ENCODE measurements at regions not wholly inside any gene's neighbourhood (a gene's known extent, or its start where the extent isn't known, plus 50 kb on each side); places are given as distances from the start of the nearest gene placed in this dataset.
A peak's percentile ranks its signal among the peaks of the same experiment; 100 is the strongest.

- TF ChIP-seq GATA2 (IDR thresholded peaks at IDR 0.05; ENCODE audit: low read depth, low read length) = no peak
- TF ChIP-seq GATA3 (IDR thresholded peaks at IDR 0.05; ENCODE audit: low read depth, low read length) = no peak
Measured at GRCh38 chr4:189409158-189409557, 531.5 kb upstream of the FRG1 start.

DNA sequence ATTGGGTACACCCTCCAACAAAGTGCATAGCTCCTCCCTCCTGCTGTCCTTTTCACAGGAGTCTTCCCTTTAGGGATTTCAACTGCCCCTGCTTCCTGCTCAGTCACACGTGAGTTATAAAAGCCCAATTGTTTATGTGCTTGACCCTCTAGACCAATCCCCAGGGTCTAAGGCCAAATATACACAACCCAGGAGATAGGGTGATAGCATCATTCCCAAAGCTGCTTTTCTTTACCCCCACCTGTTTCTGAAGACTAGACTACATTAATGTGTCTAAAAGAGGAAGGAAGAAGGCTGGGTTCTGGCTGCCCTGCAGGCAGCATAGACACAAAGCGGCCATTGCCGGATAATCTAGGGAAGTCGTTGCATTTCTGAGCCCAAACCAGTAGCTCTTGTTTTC is 526.7 kb upstream of the FRG1 start:
- no peak for TF ChIP-seq GATA3 (IDR thresholded peaks at IDR 0.05; ENCODE audit: low read depth, low read length)
- no peak for TF ChIP-seq GATA2 (IDR thresholded peaks at IDR 0.05; ENCODE audit: low read depth, low read length)

GRCh38 chr4:189420572-189420971 is 520.1 kb upstream of the FRG1 start:
- TF ChIP-seq GATA3 (IDR thresholded peaks at IDR 0.05; ENCODE audit: low read depth, low read length) (no peak), GATA2 (IDR thresholded peaks at IDR 0.05; ENCODE audit: low read depth, low read length) (no peak)

DNA sequence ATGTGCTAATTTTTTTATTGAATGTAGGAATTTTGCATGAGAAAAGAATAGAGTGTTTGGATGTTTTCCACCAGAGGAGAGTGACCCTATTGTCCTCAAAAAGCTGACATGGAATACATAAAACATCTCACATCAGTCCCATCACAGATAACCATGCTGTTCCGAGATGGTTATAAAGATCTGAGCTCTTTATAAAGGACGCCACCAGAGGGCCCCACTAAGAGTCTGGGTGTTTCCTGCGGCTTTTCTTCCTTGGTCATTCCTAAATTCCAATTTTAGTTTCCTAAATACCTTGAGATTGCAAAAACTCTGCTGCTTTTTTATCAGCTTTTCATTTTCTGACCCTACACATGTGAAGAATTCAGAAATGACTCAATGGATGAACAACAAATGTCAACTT is 504.5 kb upstream of the FRG1 start:
- TF ChIP-seq GATA2 (IDR thresholded peaks at IDR 0.05; ENCODE audit: low read depth, low read length) = no peak
- TF ChIP-seq GATA3 (IDR thresholded peaks at IDR 0.05; ENCODE audit: low read depth, low read length) = no peak

GRCh38 chr4:189440716-189441115 is 500.0 kb upstream of the FRG1 start:
- TF ChIP-seq GATA2 (IDR thresholded peaks at IDR 0.05; ENCODE audit: low read depth, low read length) = no peak

DNA sequence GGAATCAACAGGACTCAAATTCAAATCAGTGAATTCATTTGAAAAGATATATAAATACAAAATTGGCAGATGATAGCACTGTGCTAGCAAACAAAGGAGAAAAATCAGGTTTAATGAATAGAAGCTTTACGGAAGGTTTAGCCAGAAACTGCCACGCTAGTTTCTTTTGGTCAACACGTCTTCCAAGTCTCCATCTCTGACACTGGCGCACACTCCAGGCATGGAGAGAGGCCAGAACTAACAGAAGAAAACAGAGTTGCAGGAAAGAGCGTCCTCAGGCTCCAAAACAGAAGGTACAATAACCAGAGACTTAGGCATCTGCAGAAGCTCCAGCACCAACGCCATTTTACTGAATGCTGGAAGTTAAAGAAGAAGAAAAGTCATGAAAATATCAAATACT is 497.3 kb upstream of the FRG1 start:
- TF ChIP-seq GATA2 (IDR thresholded peaks at IDR 0.05; ENCODE audit: low read depth, low read length) (no peak), GATA3 (IDR thresholded peaks at IDR 0.05; ENCODE audit: low read depth, low read length) (no peak)

- TF ChIP-seq GATA2 (IDR thresholded peaks at IDR 0.05; ENCODE audit: low read depth, low read length) (peak; percentile 54), GATA3 (IDR thresholded peaks at IDR 0.05; ENCODE audit: low read depth, low read length) (no peak)
Measured at GRCh38 chr4:189445613-189446012, 495.1 kb upstream of the FRG1 start.

GRCh38 chr4:189463734-189464133 is 476.9 kb upstream of the FRG1 start:
- TF ChIP-seq GATA3 (IDR thresholded peaks at IDR 0.05; ENCODE audit: low read depth, low read length) (no peak), GATA2 (IDR thresholded peaks at IDR 0.05; ENCODE audit: low read depth, low read length) (no peak)

GRCh38 chr4:189494407-189494806 is 446.3 kb upstream of the FRG1 start:
- TF ChIP-seq GATA3 (IDR thresholded peaks at IDR 0.05; ENCODE audit: low read depth, low read length) = no peak
- no peak for TF ChIP-seq GATA2 (IDR thresholded peaks at IDR 0.05; ENCODE audit: low read depth, low read length)

DNA sequence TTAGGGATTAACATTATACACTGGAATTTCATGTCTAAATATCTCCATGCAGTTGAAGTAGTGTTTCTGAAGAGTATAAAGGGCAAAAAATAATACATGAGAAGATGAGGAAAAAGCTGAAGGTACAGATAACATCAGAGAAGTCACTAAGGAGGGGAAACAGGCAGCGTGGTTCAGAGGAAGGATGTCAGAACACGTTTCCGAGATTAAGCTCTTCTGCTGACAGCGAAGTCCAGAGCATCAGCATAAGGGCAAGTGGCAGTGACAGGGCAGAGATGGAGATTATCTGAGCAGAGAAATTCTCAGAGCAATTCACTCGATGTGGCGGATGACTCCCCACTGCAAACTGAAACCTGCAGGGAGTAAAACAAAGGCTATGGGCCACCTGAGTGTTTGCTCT is 443.2 kb upstream of the FRG1 start:
- TF ChIP-seq GATA2 (IDR thresholded peaks at IDR 0.05; ENCODE audit: low read depth, low read length) (no peak), GATA3 (IDR thresholded peaks at IDR 0.05; ENCODE audit: low read depth, low read length) (no peak)

- TF ChIP-seq GATA2 (IDR thresholded peaks at IDR 0.05; ENCODE audit: low read depth, low read length) = no peak
- TF ChIP-seq GATA3 (IDR thresholded peaks at IDR 0.05; ENCODE audit: low read depth, low read length) = no peak
Measured at GRCh38 chr4:189497996-189498395, 442.7 kb upstream of the FRG1 start.

GRCh38 chr4:189498457-189498856 is 442.2 kb upstream of the FRG1 start:
- TF ChIP-seq GATA2 (IDR thresholded peaks at IDR 0.05; ENCODE audit: low read depth, low read length) = no peak
- no peak for TF ChIP-seq GATA3 (IDR thresholded peaks at IDR 0.05; ENCODE audit: low read depth, low read length)

- TF ChIP-seq GATA2 (IDR thresholded peaks at IDR 0.05; ENCODE audit: low read depth, low read length) (no peak), GATA3 (IDR thresholded peaks at IDR 0.05; ENCODE audit: low read depth, low read length) (no peak)
Measured at GRCh38 chr4:189499696-189500095, 441.0 kb upstream of the FRG1 start.

DNA sequence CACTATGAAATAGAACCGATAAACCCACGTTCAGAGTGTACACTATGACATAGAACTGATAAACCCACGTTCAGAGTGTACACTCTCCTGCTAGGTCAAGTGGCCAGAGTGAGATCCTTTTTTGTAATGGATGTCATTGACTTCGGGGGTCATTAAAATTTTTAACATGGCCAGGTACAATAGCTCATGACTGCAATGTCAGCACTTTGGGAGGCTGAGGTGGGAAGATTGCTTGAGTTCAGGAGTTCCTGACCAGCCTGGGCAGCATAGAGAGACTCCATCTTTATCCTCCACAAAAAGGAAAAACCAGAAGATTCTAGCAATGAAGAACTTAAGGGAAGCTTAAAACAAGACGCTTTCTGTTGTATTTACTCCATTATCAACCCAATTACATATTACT is 439.7 kb upstream of the FRG1 start:
- TF ChIP-seq GATA2 (IDR thresholded peaks at IDR 0.05; ENCODE audit: low read depth, low read length) (no peak), GATA3 (IDR thresholded peaks at IDR 0.05; ENCODE audit: low read depth, low read length) (no peak)

DNA sequence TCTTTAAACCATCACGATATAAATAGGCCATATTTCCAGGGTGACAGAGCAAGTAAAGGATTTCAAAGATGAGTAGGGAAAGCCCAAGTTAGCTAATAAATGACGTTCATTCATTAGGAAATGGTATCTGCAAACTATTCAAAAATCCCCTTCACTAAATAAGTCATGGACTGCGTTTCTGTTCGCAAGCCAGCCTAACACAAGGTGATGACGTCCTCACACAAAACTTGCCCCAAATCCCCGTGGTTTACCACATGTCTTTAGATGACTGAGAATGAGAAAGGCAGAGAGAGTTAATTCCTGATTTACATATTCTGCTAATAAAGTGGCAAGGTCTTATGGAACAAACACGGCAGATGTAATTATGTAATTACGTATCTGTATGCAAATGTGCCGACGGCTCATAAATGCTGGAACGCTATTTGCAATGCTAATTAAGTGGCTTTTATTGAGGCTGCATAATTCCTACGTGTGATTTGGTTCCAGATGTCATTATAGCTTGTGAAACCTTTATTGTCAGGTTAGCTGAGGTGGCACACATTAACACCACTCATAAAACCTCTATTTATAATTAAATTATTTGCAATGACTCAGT is 437.7 kb upstream of the FRG1 start:
- TF ChIP-seq GATA3 (IDR thresholded peaks at IDR 0.05; ENCODE audit: low read depth, low read length) (no peak), GATA2 (IDR thresholded peaks at IDR 0.05; ENCODE audit: low read depth, low read length) (no peak)

DNA sequence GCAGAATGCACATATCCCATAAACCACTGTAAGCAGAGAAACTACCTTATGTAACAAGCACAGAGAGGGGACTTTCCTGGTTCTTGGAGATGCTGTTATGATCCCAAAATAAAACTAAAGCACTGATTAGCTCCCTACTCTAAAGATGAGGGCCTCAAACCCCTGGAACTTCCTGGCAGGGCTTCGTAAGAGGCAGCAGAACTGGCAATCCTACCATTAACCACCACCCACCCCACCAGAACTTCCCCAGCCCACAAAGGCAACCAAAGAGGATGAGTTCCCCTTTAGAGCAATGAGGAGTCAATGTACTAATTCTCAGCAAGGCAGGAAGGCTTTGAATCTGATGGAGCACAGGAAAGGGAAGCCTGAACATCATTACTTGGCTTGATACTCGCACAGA is 436.5 kb upstream of the FRG1 start:
- TF ChIP-seq GATA3 (IDR thresholded peaks at IDR 0.05; ENCODE audit: low read depth, low read length) (no peak), GATA2 (IDR thresholded peaks at IDR 0.05; ENCODE audit: low read depth, low read length) (no peak)

Measured in SH-SY5Y (cell line).